Endodermal cell (in vitro differentiated cells): ENCODE measurements at regions not wholly inside any gene's neighbourhood (a gene's known extent, or its start where the extent isn't known, plus 50 kb on each side); places are given as distances from the start of the nearest gene placed in this dataset.

Experiments
- DNase-seq: peaks from one replicate; pipeline ENCODE4 v3.0.0-alpha.2; 2017
- H3K27ac ChIP-seq: 2 replicates; pipeline ENCODE4 v1.5.1; 2013; ENCODE audit warnings: mild to moderate bottlenecking, low read depth, low read length, moderate library complexity
- H3K27me3 ChIP-seq: 2 replicates; pipeline ENCODE4 v1.6.1; 2013; ENCODE audit warnings: mild to moderate bottlenecking, low read length, moderate library complexity; ENCODE audit not compliant: insufficient read depth, control insufficient read depth, poor library complexity, severe bottlenecking
- H3K36me3 ChIP-seq: 2 replicates; pipeline ENCODE4 v1.7.0; 2013; ENCODE audit warnings: mild to moderate bottlenecking, low read length, moderate library complexity; ENCODE audit not compliant: control insufficient read depth, insufficient read depth
- H3K4me1 ChIP-seq: one replicate; pipeline ENCODE4 v1.7.0; 2013; ENCODE audit warnings: low read length; ENCODE audit not compliant: control insufficient read depth, insufficient read depth
- H3K4me3 ChIP-seq: 2 replicates; pipeline ENCODE4 v1.5.1; 2013; ENCODE audit warnings: mild to moderate bottlenecking, low read length, moderate library complexity
- H3K9ac ChIP-seq: 2 replicates; pipeline ENCODE4 v1.6.1; 2013; ENCODE audit warnings: mild to moderate bottlenecking, low read length, moderate library complexity; ENCODE audit not compliant: poor library complexity, severe bottlenecking; ENCODE audit errors: extremely low read depth
- H3K9me3 ChIP-seq: 2 replicates; pipeline ENCODE4 v1.6.1; 2013; ENCODE audit warnings: mild to moderate bottlenecking, low read length, moderate library complexity; ENCODE audit not compliant: control insufficient read depth
- H3K27ac Mint-ChIP-seq: 2 replicates; pipeline ENCODE4 v1.8.0; 2020; ENCODE audit warnings: mixed read lengths
- H3K27me3 Mint-ChIP-seq: 2 replicates; pipeline ENCODE4 v1.8.0; 2021; ENCODE audit warnings: mild to moderate bottlenecking, mixed read lengths; ENCODE audit not compliant: insufficient read depth
- H3K36me3 Mint-ChIP-seq: 2 replicates; pipeline ENCODE4 v1.8.0; 2020; ENCODE audit warnings: low read depth, mixed read lengths
- H3K4me1 Mint-ChIP-seq: 2 replicates; pipeline ENCODE4 v1.8.0; 2020; ENCODE audit warnings: mixed read lengths
- H3K4me3 Mint-ChIP-seq: 2 replicates; pipeline ENCODE4 v1.8.0; 2020; ENCODE audit warnings: mild to moderate bottlenecking, moderate library complexity, mixed read lengths
- H3K9me3 Mint-ChIP-seq: 2 replicates; pipeline ENCODE4 v1.8.0; 2020; ENCODE audit warnings: mild to moderate bottlenecking, mixed read lengths
- CTCF ChIP-seq: fragments of 200-600 bp; sonication (generic); conservative IDR thresholded peaks from 2 replicates; pipeline ENCODE4 v1.5.0; 2021; ENCODE audit warnings: antibody characterized with exemption, mild to moderate bottlenecking
- WGBS, 2 experiments: methylation state at CpG; one replicate each; pipeline versions ENCODE4 v1.1.5 to v1.1.7; 2013; ENCODE audit warnings: missing lambda C conversion rate in 2 of 2, mixed read lengths in 1 of 2; ENCODE audit not compliant: insufficient coverage in 1 of 2, insufficient read length in 1 of 2; 5-methylcytosine and 5-hydroxymethylcytosine counted together

DNA sequence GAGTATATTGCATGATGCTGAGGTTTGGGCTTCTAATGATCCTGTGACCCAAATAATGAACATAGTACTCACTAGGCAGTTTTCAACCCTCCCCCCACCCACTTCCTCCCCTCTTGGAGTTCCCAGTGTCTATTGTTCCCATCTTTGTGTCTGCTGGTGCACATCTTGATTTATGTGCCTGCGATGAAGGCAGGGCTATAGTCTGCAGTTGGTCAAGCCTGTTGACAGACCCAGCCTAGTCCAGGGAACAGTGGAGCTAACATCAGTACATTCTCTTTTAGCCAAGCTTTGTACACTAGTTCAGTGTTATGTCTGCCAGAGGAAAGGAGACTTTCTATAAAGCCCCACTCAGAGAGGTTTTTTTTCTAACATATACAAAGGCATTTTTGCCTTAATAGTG, 287.6 kb downstream of the CPS1 start:
- H3K4me1 Mint-ChIP-seq: peaks cover 4% of the 10 kb centered on the region
- no peak overlapping the region for H3K27ac Mint-ChIP-seq
- H3K36me3 Mint-ChIP-seq: no peaks in the 10 kb centered on the region
- DNase-seq: no peak
- TF ChIP-seq CTCF: no peak
- Histone ChIP-seq H3K27ac (no peak overlapping the region), H3K27me3 (no peaks in the 10 kb centered on the region), H3K4me1 (no peaks in the 10 kb centered on the region), H3K9ac (no peak overlapping the region), H3K9me3 (no peaks in the 10 kb centered on the region), H3K4me3 (no peak overlapping the region), H3K36me3 (no peaks in the 10 kb centered on the region)
- H3K9me3 Mint-ChIP-seq: no peaks in the 10 kb centered on the region
- WGBS, 2 experiments: 97% methylated on average over 1 of the region's 1 CpG; no CpG with 5 or more reads in 1 of the 2 experiments
- H3K4me3 Mint-ChIP-seq: no peak overlapping the region
- H3K27me3 Mint-ChIP-seq: no peaks in the 10 kb centered on the region

DNA sequence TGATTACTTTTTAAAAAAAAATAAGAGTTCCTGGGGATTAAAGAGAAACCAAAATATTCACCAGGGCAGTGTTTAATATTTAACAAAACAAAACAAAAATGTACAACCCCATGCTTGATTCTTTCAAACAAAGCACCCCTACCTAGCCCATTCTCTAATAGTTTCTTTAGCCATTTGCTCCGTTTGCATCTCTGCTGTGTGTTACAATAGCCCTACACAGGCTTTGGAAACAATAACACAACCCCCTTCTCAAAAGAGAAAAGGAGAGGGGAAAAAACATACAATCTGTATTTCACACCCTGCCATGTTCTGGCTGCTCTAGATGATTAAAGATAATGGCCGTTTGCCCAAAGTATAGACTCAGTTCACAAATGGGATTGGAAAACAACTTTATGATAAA, 302.9 kb downstream of the CPS1 start:
- no peak overlapping the region for H3K4me3 ChIP-seq
- no peaks in the 10 kb centered on the region for H3K9me3 ChIP-seq
- TF ChIP-seq CTCF: no peak
- no peaks in the 10 kb centered on the region for H3K27me3 ChIP-seq
- 20 to 64% methylated on average over 1 to 2 of the region's 2 CpGs for WGBS, 2 experiments
- DNase-seq: no peak
- no peaks in the 10 kb centered on the region for H3K9me3 Mint-ChIP-seq
- no peaks in the 10 kb centered on the region for H3K36me3 ChIP-seq
- H3K36me3 Mint-ChIP-seq: no peaks in the 10 kb centered on the region
- peaks cover 24% of the 10 kb centered on the region for H3K4me1 Mint-ChIP-seq
- peaks cover 15% of the 10 kb centered on the region for H3K4me1 ChIP-seq
- H3K27me3 Mint-ChIP-seq: no peaks in the 10 kb centered on the region
- no peak overlapping the region for H3K9ac ChIP-seq
- no peak overlapping the region for H3K27ac ChIP-seq
- H3K4me3 Mint-ChIP-seq: no peak overlapping the region
- H3K27ac Mint-ChIP-seq: no peak overlapping the region

- Mint-ChIP-seq H3K9me3 (no peaks in the 10 kb centered on the region), H3K27me3 (no peaks in the 10 kb centered on the region), H3K27ac (no peak overlapping the region), H3K36me3 (no peaks in the 10 kb centered on the region), H3K4me3 (no peak overlapping the region), H3K4me1 (peaks cover 24% of the 10 kb centered on the region)
- Histone ChIP-seq H3K9me3 (no peaks in the 10 kb centered on the region), H3K36me3 (no peaks in the 10 kb centered on the region), H3K9ac (no peak overlapping the region), H3K27ac (no peak overlapping the region), H3K27me3 (no peaks in the 10 kb centered on the region), H3K4me1 (peaks cover 15% of the 10 kb centered on the region), H3K4me3 (no peak overlapping the region)
- no peak for TF ChIP-seq CTCF
- DNase-seq: no peak
- 67% methylated on average over 5 of the region's 5 CpGs; no CpG with 5 or more reads in 1 of the 2 experiments for WGBS, 2 experiments
These were observed 303.9 kb downstream of the CPS1 start for GRCh38 chr2:210860276-210860675.
